ENCODE measurements at regions not wholly inside any gene's neighbourhood (a gene's known extent, or its start where the extent isn't known, plus 50 kb on each side); places are given as distances from the start of the nearest gene placed in this dataset.

GRCh38 chr2:240347949-240348500 is 87.4 kb upstream of the GPC1 start:
- no peak for DNase-seq

- no peak for DNase-seq
These were observed 86.9 kb upstream of the GPC1 start for GRCh38 chr2:240348522-240348921.

GRCh38 chr2:240349133-240350005 is 86.1 kb upstream of the GPC1 start:
- no peak for DNase-seq

GRCh38 chr2:240350006-240350355 is 85.5 kb upstream of the GPC1 start:
- no peak for DNase-seq

- DNase-seq, result no peak
These were observed 84.8 kb upstream of the GPC1 start for GRCh38 chr2:240350696-240351087.

GRCh38 chr2:240351088-240351741 is 84.2 kb upstream of the GPC1 start:
- no peak for DNase-seq

GRCh38 chr2:240351826-240352426 is 83.5 kb upstream of the GPC1 start:
- DNase-seq, result no peak

GRCh38 chr2:240353086-240353798 is 82.2 kb upstream of the GPC1 start:
- no peak for DNase-seq

- DNase-seq, result no peak
These were observed 81.5 kb upstream of the GPC1 start for GRCh38 chr2:240353944-240354343.

GRCh38 chr2:240355001-240355891 is 80.2 kb upstream of the GPC1 start:
- DNase-seq, result no peak

- DNase-seq, result no peak
These were observed 79.5 kb upstream of the GPC1 start for GRCh38 chr2:240355962-240356361.

GRCh38 chr2:240356700-240357640 is 78.5 kb upstream of the GPC1 start:
- DNase-seq, result no peak

GRCh38 chr2:240357641-240358012 is 77.8 kb upstream of the GPC1 start:
- no peak for DNase-seq

GRCh38 chr2:240358080-240358479 is 77.4 kb upstream of the GPC1 start:
- DNase-seq, result no peak

- DNase-seq, result no peak
These were observed 76.6 kb upstream of the GPC1 start for GRCh38 chr2:240358821-240359397.

- DNase-seq, result no peak
These were observed 75.8 kb upstream of the GPC1 start for GRCh38 chr2:240359695-240360094.

- no peak for DNase-seq
These were observed 74.6 kb upstream of the GPC1 start for GRCh38 chr2:240360645-240361475.

- no peak for DNase-seq
These were observed 73.2 kb upstream of the GPC1 start for GRCh38 chr2:240362216-240362755.
